Rectal smooth muscle tissue (tissue), 1 donor: ENCODE measurements at regions not wholly inside any gene's neighbourhood (a gene's known extent, or its start where the extent isn't known, plus 50 kb on each side); places are given as distances from the start of the nearest gene placed in this dataset.

Experiments
- H3K27ac ChIP-seq: one replicate; pipeline ENCODE4 v1.7.0; 2013; ENCODE audit warnings: low read depth, low read length, inconsistent platforms
- H3K27me3 ChIP-seq: one replicate; pipeline ENCODE4 v1.7.0; 2013; ENCODE audit warnings: low read length; ENCODE audit not compliant: control insufficient read depth, insufficient read depth
- H3K36me3 ChIP-seq: one replicate; pipeline ENCODE4 v1.7.0; 2013; ENCODE audit warnings: low read length; ENCODE audit not compliant: control insufficient read depth, insufficient read depth
- H3K4me1 ChIP-seq: one replicate; pipeline ENCODE4 v1.7.0; 2013; ENCODE audit warnings: low read length; ENCODE audit not compliant: control insufficient read depth, insufficient read depth
- H3K4me3 ChIP-seq: one replicate; pipeline ENCODE4 v1.7.0; 2013; ENCODE audit warnings: low read length
- H3K9ac ChIP-seq: one replicate; pipeline ENCODE4 v1.7.0; 2013; ENCODE audit warnings: low read length

DNA sequence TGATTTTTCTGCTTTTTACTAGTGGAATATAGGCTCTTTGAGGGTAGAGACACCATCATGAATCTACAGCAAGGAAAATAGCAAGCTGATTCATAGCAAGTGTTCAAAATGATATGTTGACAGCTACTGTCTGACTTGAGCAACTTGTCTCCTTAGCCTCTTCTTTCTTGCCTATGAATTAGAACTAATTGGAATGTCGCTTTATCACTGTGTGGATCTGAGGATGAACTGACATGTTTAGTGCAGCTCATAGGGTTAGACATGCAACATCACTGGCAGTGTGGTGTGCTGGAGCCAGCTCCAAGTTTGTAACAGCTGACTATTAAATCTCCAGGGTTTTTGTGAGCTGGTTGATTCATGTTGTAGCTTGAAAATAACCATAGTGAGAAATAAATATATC, 1068.4 kb downstream of the PCDH18 start:
- no peak overlapping the region for H3K4me3 ChIP-seq
- no peaks in the 10 kb centered on the region for H3K4me1 ChIP-seq
- no peaks in the 10 kb centered on the region for H3K36me3 ChIP-seq
- H3K27me3 ChIP-seq = no peaks in the 10 kb centered on the region
- H3K27ac ChIP-seq = no peak overlapping the region
- no peak overlapping the region for H3K9ac ChIP-seq

DNA sequence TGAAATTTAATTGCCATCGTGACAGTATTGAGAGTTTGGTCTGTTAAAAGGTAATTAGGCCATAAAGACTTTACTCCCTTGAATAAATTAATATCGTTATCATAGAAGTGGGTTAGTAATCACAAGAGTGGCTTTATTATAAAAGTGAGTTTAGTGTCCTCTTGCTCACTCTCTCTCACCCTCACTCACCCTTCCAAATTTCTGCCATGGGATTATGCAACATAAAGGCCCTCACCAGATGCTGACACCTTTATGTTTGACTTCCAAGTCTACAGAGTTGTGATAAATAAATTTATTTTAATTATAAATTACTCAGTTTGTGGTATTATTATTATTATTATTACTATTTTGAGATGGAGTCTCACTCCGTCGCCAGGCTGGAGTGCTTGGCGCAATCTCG, 1070.8 kb downstream of the PCDH18 start:
- Histone ChIP-seq H3K4me3 (no peak overlapping the region), H3K36me3 (no peaks in the 10 kb centered on the region), H3K9ac (no peak overlapping the region), H3K27me3 (no peaks in the 10 kb centered on the region), H3K4me1 (no peaks in the 10 kb centered on the region), H3K27ac (no peak overlapping the region)

- no peaks in the 10 kb centered on the region for H3K27me3 ChIP-seq
- H3K36me3 ChIP-seq = no peaks in the 10 kb centered on the region
- no peak overlapping the region for H3K27ac ChIP-seq
- no peaks in the 10 kb centered on the region for H3K4me1 ChIP-seq
- no peak overlapping the region for H3K9ac ChIP-seq
- no peak overlapping the region for H3K4me3 ChIP-seq
Measured at GRCh38 chr4:136458326-136458725, 1074.0 kb downstream of the PCDH18 start.

DNA sequence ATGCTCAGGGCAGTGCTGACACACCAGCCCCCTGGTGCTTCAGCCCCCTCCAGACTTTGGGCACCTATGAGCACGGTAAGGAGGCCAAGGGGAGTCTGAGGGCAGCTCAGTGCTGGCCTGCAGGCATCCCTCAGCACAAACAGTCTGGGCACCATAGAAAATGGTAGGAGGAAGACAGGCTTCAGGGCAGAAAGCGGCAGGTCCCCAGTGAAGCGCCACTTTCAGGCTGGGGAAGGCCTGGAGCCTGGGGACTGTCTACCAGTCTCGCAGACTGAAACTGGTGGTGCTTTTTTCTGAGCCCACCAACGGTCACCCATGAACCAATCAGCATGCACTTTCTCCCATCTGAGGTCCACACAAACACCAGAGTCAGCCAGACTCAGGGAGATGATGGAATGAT, 1074.7 kb downstream of the PCDH18 start:
- Histone ChIP-seq H3K27ac (no peak overlapping the region), H3K27me3 (no peaks in the 10 kb centered on the region), H3K4me3 (no peak overlapping the region), H3K9ac (no peak overlapping the region), H3K4me1 (no peaks in the 10 kb centered on the region), H3K36me3 (no peaks in the 10 kb centered on the region)

DNA sequence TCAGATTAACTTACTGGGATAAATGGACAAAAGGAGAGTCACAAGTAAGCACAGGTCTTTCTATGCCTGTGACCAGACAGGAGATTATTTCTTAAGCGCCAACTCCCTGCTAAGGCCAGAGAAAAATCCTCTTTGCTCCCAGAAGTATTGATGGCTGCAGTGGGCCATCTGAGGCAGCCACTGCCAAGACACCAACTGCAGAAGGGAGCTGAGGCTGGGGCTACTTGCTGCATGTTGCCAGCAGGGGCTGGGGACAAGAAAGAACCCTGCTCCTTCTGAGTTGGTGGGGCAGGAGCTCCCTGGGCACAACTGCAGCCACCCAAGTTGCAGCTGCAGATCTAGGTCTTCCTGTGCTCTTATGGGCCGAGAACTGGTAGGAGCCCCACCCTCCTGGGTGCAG, 1075.3 kb downstream of the PCDH18 start:
- H3K27ac ChIP-seq = no peak overlapping the region
- no peak overlapping the region for H3K9ac ChIP-seq
- H3K27me3 ChIP-seq = no peaks in the 10 kb centered on the region
- H3K4me1 ChIP-seq = no peaks in the 10 kb centered on the region
- no peaks in the 10 kb centered on the region for H3K36me3 ChIP-seq
- H3K4me3 ChIP-seq = no peak overlapping the region

GRCh38 chr4:136443006-136443405, 1089.3 kb downstream of the PCDH18 start:
- Histone ChIP-seq H3K4me3 (no peak overlapping the region), H3K36me3 (no peaks in the 10 kb centered on the region), H3K27me3 (no peaks in the 10 kb centered on the region), H3K9ac (no peak overlapping the region), H3K4me1 (no peaks in the 10 kb centered on the region), H3K27ac (no peak overlapping the region)

DNA sequence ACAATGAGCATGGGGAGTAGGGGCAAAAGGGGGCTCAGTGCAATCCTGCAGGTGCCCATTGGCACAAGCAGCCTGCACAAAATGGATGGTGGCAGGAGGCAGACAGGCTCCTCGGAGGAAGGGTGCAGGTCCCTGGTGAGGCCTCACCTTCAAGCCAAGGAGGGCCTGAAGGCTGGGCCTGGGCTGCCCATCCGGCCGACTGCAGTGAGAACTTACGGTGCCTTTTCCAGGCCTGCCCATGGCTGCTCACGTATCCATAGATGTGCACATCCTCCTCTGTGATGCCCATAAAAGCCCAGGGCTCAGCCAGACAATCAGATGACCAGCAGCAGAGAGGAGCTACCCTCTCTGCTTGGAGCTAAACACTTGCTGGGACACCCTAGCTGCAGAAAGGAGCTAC, 1089.8 kb downstream of the PCDH18 start:
- no peaks in the 10 kb centered on the region for H3K27me3 ChIP-seq
- H3K9ac ChIP-seq = no peak overlapping the region
- no peak overlapping the region for H3K27ac ChIP-seq
- H3K36me3 ChIP-seq = no peaks in the 10 kb centered on the region
- no peak overlapping the region for H3K4me3 ChIP-seq
- H3K4me1 ChIP-seq = no peaks in the 10 kb centered on the region

- Histone ChIP-seq H3K4me1 (no peaks in the 10 kb centered on the region), H3K27me3 (no peaks in the 10 kb centered on the region), H3K4me3 (no peak overlapping the region), H3K9ac (no peak overlapping the region), H3K36me3 (no peaks in the 10 kb centered on the region), H3K27ac (no peak overlapping the region)
Measured at GRCh38 chr4:136441629-136442282, 1090.5 kb downstream of the PCDH18 start.

GRCh38 chr4:136438645-136439044, 1093.6 kb downstream of the PCDH18 start:
- H3K4me3 ChIP-seq = no peak overlapping the region
- H3K4me1 ChIP-seq = no peaks in the 10 kb centered on the region

DNA sequence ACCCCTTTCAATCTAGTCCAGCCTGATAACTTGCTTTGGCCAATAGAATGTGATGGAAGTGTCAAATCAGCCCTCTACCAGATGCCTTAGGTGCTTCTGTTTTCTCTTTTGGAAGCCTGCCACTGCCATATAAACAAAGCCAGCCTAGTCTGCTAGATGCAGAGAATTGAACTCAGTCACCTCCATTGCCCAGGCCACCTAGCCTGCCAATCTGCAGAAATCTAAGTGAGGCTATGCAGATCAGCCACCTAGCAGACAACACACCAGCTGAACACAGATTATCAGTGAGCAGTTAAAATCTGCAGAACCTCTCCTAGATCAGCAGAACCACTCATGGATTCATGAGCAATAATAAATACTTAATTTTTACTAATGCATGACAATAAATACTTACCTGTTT, 1108.2 kb downstream of the PCDH18 start:
- Histone ChIP-seq H3K4me3 (no peak overlapping the region), H3K4me1 (no peaks in the 10 kb centered on the region), H3K27me3 (no peaks in the 10 kb centered on the region), H3K36me3 (no peaks in the 10 kb centered on the region), H3K9ac (no peak overlapping the region), H3K27ac (no peak overlapping the region)

More at GRCh38 chr4:136438645-136439044, 1093.6 kb downstream of the PCDH18 start:
- H3K9ac ChIP-seq = no peak overlapping the region
- no peak overlapping the region for H3K27ac ChIP-seq
- no peaks in the 10 kb centered on the region for H3K27me3 ChIP-seq
- no peaks in the 10 kb centered on the region for H3K36me3 ChIP-seq

- no peaks in the 10 kb centered on the region for H3K36me3 ChIP-seq
- no peak overlapping the region for H3K4me3 ChIP-seq
- no peaks in the 10 kb centered on the region for H3K4me1 ChIP-seq
- no peak overlapping the region for H3K9ac ChIP-seq
- no peak overlapping the region for H3K27ac ChIP-seq
- no peaks in the 10 kb centered on the region for H3K27me3 ChIP-seq
Measured at GRCh38 chr4:136414981-136415380, 1117.3 kb downstream of the PCDH18 start.

DNA sequence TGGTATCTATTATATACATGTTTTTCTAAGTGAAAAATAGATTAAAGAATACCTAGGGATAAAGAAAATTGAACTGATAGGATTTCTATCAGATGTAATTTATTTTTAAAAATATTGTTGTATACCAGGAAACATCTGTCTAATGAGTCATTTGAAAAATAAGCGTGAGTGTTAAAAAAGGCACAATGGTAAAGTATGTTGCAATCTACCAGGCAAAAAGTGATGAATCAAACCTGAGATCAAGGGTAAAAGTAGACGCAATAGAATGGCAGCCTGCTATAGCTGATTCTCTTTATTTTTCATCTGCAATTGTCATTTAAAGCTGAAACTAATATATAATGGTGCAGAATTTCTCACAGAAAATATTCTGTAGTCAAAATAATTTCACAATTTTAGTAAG, 1119.6 kb downstream of the PCDH18 start:
- H3K9ac ChIP-seq = no peak overlapping the region

DNA sequence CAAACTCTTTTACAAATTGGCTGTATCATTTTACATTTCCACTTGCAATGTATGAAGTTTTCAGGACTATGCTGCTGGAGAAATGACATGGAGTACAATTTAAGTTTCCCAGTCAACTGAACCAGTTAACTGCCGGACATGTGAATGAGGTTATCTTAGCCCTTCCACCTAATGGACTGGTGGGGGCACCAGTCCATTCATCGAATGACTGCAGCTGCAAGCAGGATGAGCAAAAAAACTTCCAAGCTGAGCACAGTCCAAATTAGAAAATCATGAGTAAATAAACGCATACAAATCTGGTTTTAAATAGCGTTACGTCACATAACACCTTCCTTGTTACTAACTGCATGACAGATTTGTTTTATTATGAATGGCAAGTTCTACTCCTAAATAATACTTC, 1131.5 kb downstream of the PCDH18 start:
- H3K36me3 ChIP-seq = no peaks in the 10 kb centered on the region
- no peak overlapping the region for H3K27ac ChIP-seq
- H3K9ac ChIP-seq = no peak overlapping the region
- H3K4me1 ChIP-seq = no peaks in the 10 kb centered on the region
- no peaks in the 10 kb centered on the region for H3K27me3 ChIP-seq
- no peak overlapping the region for H3K4me3 ChIP-seq

More for the DNA sequence above, 1119.6 kb downstream of the PCDH18 start:
- Histone ChIP-seq H3K27me3 (no peaks in the 10 kb centered on the region), H3K36me3 (no peaks in the 10 kb centered on the region), H3K4me1 (no peaks in the 10 kb centered on the region), H3K27ac (no peak overlapping the region), H3K4me3 (no peak overlapping the region)
